Neutrophil (primary cell): ENCODE measurements at regions not wholly inside any gene's neighbourhood (a gene's known extent, or its start where the extent isn't known, plus 50 kb on each side); places are given as distances from the start of the nearest gene placed in this dataset.

Experiments
- H3K27ac ChIP-seq: fragments of 200-600 bp; sonication (generic); 2 replicates; pipeline ENCODE4 v1.5.1; 2016; ENCODE audit warnings: mild to moderate bottlenecking, moderate library complexity
- H3K27me3 ChIP-seq: fragments of 200-600 bp; sonication (generic); 2 replicates; pipeline ENCODE4 v1.6.0; 2016; ENCODE audit warnings: mild to moderate bottlenecking
- H3K36me3 ChIP-seq: fragments of 200-600 bp; sonication (generic); 2 replicates; pipeline ENCODE4 v1.5.1; 2017
- H3K4me1 ChIP-seq, 2 experiments: fragments of 200-600 bp in 1 of 2; sonication (generic) in 1 of 2; 1 replicate in 1 of 2; 2 replicates in 1 of 2; pipeline versions ENCODE4 v1.5.1 to v1.6.1; 2013 to 2016; ENCODE audit warnings: low read depth in 1 of 2, low read length in 1 of 2, mild to moderate bottlenecking in 1 of 2, moderate library complexity in 1 of 2; ENCODE audit not compliant: control insufficient read depth in 1 of 2, insufficient read depth in 1 of 2
- H3K4me3 ChIP-seq, 2 experiments: fragments of 200-600 bp in 1 of 2; sonication (generic) in 1 of 2; 1 replicate in 1 of 2; 2 replicates in 1 of 2; pipeline ENCODE4 v1.5.1; 2013 to 2016; ENCODE audit warnings: low read depth in 1 of 2, low read length in 1 of 2, mild to moderate bottlenecking in 1 of 2, moderate library complexity in 1 of 2
- H3K9me3 ChIP-seq: fragments of 200-600 bp; sonication (generic); 2 replicates; pipeline ENCODE4 v1.5.1; 2016
- TF ChIP-seq, protein P1 (sequence below): fragments of 200-600 bp; sonication (generic); IDR thresholded peaks from 2 replicates; pipeline ENCODE4 v1.5.1; 2016; ENCODE audit warnings: antibody characterized with exemption

- Histone ChIP-seq H3K27me3 (no peaks in the 10 kb centered on the region), H3K27ac (no peak overlapping the region), H3K9me3 (no peaks in the 10 kb centered on the region), H3K36me3 (no peaks in the 10 kb centered on the region), H3K4me3 (no peak overlapping the region), H3K4me1 (no peaks in the 10 kb centered on the region)
- TF ChIP-seq, protein P1, sequence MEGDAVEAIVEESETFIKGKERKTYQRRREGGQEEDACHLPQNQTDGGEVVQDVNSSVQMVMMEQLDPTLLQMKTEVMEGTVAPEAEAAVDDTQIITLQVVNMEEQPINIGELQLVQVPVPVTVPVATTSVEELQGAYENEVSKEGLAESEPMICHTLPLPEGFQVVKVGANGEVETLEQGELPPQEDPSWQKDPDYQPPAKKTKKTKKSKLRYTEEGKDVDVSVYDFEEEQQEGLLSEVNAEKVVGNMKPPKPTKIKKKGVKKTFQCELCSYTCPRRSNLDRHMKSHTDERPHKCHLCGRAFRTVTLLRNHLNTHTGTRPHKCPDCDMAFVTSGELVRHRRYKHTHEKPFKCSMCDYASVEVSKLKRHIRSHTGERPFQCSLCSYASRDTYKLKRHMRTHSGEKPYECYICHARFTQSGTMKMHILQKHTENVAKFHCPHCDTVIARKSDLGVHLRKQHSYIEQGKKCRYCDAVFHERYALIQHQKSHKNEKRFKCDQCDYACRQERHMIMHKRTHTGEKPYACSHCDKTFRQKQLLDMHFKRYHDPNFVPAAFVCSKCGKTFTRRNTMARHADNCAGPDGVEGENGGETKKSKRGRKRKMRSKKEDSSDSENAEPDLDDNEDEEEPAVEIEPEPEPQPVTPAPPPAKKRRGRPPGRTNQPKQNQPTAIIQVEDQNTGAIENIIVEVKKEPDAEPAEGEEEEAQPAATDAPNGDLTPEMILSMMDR: no peak
These were observed 201.8 kb upstream of the NCAM1 start for GRCh38 chr11:112759418-112759817.

GRCh38 chr11:112760396-112761059, 200.7 kb upstream of the NCAM1 start:
- Histone ChIP-seq H3K4me1 (no peaks in the 10 kb centered on the region), H3K4me3 (no peak overlapping the region), H3K36me3 (no peaks in the 10 kb centered on the region), H3K9me3 (no peaks in the 10 kb centered on the region), H3K27me3 (no peaks in the 10 kb centered on the region), H3K27ac (no peak overlapping the region)
- TF ChIP-seq, protein P1: no peak

DNA sequence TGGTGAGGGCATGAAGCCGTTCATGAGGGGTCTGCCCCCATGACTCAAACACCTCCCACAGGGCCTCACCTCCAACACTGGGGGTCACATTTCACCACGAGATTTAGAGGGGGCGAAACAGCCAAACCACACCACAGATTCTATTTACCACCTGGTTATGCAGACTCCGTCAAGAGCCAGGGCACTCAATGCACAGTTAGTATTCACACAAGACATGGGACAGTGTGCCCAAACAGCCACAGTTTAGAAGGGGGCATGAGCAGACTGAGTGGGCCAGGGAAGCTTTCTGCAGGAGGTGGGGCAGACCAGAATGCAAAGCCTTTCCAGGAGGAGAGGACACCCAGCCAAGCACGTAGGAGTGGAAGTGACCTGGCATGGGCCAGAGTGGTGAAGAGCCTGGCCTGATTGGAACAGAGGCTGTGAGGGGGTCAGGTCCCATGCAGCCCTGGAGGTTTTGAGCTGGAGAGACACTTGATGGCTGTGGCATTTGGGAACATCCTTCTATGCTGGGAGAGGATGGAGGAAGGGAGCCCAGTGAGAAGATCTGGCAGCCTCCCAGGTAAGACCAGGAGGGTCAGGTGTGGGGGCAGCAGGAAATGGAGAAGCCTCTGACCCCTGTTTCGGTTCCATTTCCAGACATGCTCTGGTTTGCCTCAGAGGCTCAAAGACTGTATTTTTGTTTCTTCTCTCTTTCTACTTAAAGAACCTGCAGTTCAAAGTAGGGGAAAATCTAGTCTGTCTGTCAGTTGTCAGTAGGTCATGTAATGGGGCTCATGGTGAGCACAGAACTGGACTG, 199.1 kb upstream of the NCAM1 start:
- Histone ChIP-seq H3K4me1 (no peaks in the 10 kb centered on the region), H3K9me3 (no peaks in the 10 kb centered on the region), H3K4me3 (no peak overlapping the region), H3K27ac (no peak overlapping the region), H3K36me3 (no peaks in the 10 kb centered on the region), H3K27me3 (no peaks in the 10 kb centered on the region)
- TF ChIP-seq, protein P1: no peak

- no peaks in the 10 kb centered on the region for H3K4me1 ChIP-seq
- H3K4me3 ChIP-seq: no peak overlapping the region
- no peaks in the 10 kb centered on the region for H3K36me3 ChIP-seq
- TF ChIP-seq, protein P1: no peak
- H3K9me3 ChIP-seq: no peaks in the 10 kb centered on the region
- H3K27ac ChIP-seq: no peak overlapping the region
- no peaks in the 10 kb centered on the region for H3K27me3 ChIP-seq
These were observed 198.5 kb upstream of the NCAM1 start for GRCh38 chr11:112762707-112763090.

- H3K4me3 ChIP-seq: no peak overlapping the region
- H3K27ac ChIP-seq: no peak overlapping the region
- TF ChIP-seq, protein P1: no peak
- H3K36me3 ChIP-seq: no peaks in the 10 kb centered on the region
- no peaks in the 10 kb centered on the region for H3K4me1 ChIP-seq
- H3K27me3 ChIP-seq: no peaks in the 10 kb centered on the region
- H3K9me3 ChIP-seq: no peaks in the 10 kb centered on the region
These were observed 195.9 kb upstream of the NCAM1 start for GRCh38 chr11:112765337-112765736.
